H1 (cell line): ENCODE measurements at regions not wholly inside any gene's neighbourhood (a gene's known extent, or its start where the extent isn't known, plus 50 kb on each side); places are given as distances from the start of the nearest gene placed in this dataset.
A peak's percentile ranks its signal among the peaks of the same experiment; 100 is the strongest.

ENCODE experiments used
- CTCF ChIA-PET: fragments of 300-600 bp; sonication (Branson Sonifier 250); formaldehyde crosslinking; loops from one replicate; lab custom pipeline; 2021; ENCODE audit not compliant: partially characterized antibody; lab: Charles Lee
- POLR2A ChIA-PET: fragments of 300-600 bp; sonication (Branson Sonifier 250); formaldehyde crosslinking; loops from one replicate; lab custom pipeline; 2021; ENCODE audit warnings: inconsistent platforms; ENCODE audit not compliant: partially characterized antibody; lab: Charles Lee
- DNase-seq, 2 experiments: peaks; one replicate each; pipeline versions ENCODE4 v3.0.0 to v3.0.0-alpha.2; 2010 to 2022; ENCODE audit warnings: low spot score in 2 of 2, low read depth in 1 of 2, mixed read lengths in 1 of 2
- FAIRE-seq: peaks from 2 replicates; lab custom pipeline; 2011; peaks lifted over from hg19 to GRCh38; lab: Jason Lieb, UNC
- H2AFZ ChIP-seq: 2 replicates; pipeline ENCODE4 v1.8.1; 2012; ENCODE audit warnings: low read length, inconsistent platforms
- H2AK5ac ChIP-seq: 2 replicates; pipeline ENCODE4 v1.6.1; 2013; ENCODE audit warnings: low read depth, low read length
- H2BK120ac ChIP-seq: replicated peaks from 2 replicates; pipeline ENCODE3; 2013; ENCODE audit warnings: low read depth, low read length, inconsistent platforms
- H2BK12ac ChIP-seq: 2 replicates; pipeline ENCODE4 v1.6.1; 2013; ENCODE audit warnings: low read depth, low read length
- H2BK15ac ChIP-seq: 2 replicates; pipeline ENCODE4 v1.6.1; 2013; ENCODE audit warnings: low read length
- H2BK20ac ChIP-seq: 2 replicates; pipeline ENCODE4 v1.6.1; 2013; ENCODE audit warnings: low read length
- H2BK5ac ChIP-seq: 2 replicates; pipeline ENCODE4 v1.6.1; 2013; ENCODE audit warnings: low read depth, low read length
- H3K14ac ChIP-seq: 2 replicates; pipeline ENCODE4 v1.6.1; 2013; ENCODE audit warnings: inconsistent platforms; ENCODE audit not compliant: insufficient read length
- H3K18ac ChIP-seq: 2 replicates; pipeline ENCODE4 v1.6.1; 2013; ENCODE audit warnings: low read length; ENCODE audit errors: extremely low read depth
- H3K23ac ChIP-seq: 2 replicates; pipeline ENCODE4 v1.6.1; 2013; ENCODE audit warnings: inconsistent platforms; ENCODE audit not compliant: insufficient read length
- H3K23me2 ChIP-seq: 2 replicates; pipeline ENCODE4 v1.6.1; 2013; ENCODE audit warnings: low read depth, low read length
- H3K27ac ChIP-seq: 2 replicates; pipeline ENCODE4 v1.6.1; 2011; ENCODE audit warnings: low read depth, low read length, inconsistent platforms
- H3K27me3 ChIP-seq, 4 experiments: replicated peaks in 1 of 4; 1 replicate in 1 of 4; 2 replicates in 3 of 4; pipeline versions ENCODE4 v1.6.1 to v1.8.1; 2011 to 2013; ENCODE audit warnings: low read length in 3 of 4, mild to moderate bottlenecking in 3 of 4, inconsistent platforms in 2 of 4, mixed read lengths in 2 of 4, moderate library complexity in 1 of 4; ENCODE audit not compliant: control insufficient read depth in 3 of 4, insufficient read depth in 3 of 4; ENCODE audit errors: extremely low read depth in 1 of 4
- H3K36me3 ChIP-seq, 4 experiments: 2 replicates each; pipeline versions ENCODE4 v1.6.1 to v1.8.1; 2011 to 2013; ENCODE audit warnings: mild to moderate bottlenecking in 4 of 4, low read length in 3 of 4, moderate library complexity in 2 of 4, control low read depth in 1 of 4, inconsistent platforms in 1 of 4; ENCODE audit not compliant: insufficient read depth in 4 of 4, control insufficient read depth in 2 of 4
- H3K4ac ChIP-seq: replicated peaks from 2 replicates; pipeline ENCODE3; 2013; ENCODE audit warnings: low read length, low read depth, mixed read lengths, inconsistent platforms; ENCODE audit not compliant: insufficient read length
- H3K4me1 ChIP-seq, 4 experiments: replicated peaks in 1 of 4; 1 replicate in 1 of 4; 2 replicates in 3 of 4; pipeline versions ENCODE4 v1.6.1 to v1.8.1; 2011 to 2013; ENCODE audit warnings: low read length in 3 of 4, inconsistent platforms in 2 of 4, mixed read lengths in 1 of 4; ENCODE audit not compliant: insufficient read depth in 4 of 4, control insufficient read depth in 3 of 4
- H3K4me2 ChIP-seq, 2 experiments: 2 replicates each; pipeline versions ENCODE4 v1.6.1 to v1.8.1; 2011 to 2013; ENCODE audit warnings: low read depth in 2 of 2, low read length in 2 of 2, control low read depth in 1 of 2, inconsistent platforms in 1 of 2, mild to moderate bottlenecking in 1 of 2; ENCODE audit not compliant: insufficient read depth in 1 of 2
- H3K4me3 ChIP-seq, 4 experiments: fragments of 200-600, 300-600 bp in 1 of 4; sonication (generic), shearing (Covaris generic), sonication (Bioruptor Twin) in 1 of 4; 2 replicates each; pipeline versions ENCODE4 v1.5.1 to v1.8.1; 2011 to 2016; ENCODE audit warnings: low read length in 4 of 4, low read depth in 3 of 4, control low read depth in 2 of 4, inconsistent platforms in 2 of 4, mild to moderate bottlenecking in 2 of 4, mixed read lengths in 1 of 4, moderate library complexity in 1 of 4; ENCODE audit not compliant: insufficient read depth in 2 of 4; ENCODE audit errors: extremely low read depth in 1 of 4
- H3K56ac ChIP-seq: replicated peaks from 2 replicates; pipeline ENCODE3; 2013; ENCODE audit warnings: low read depth, mild to moderate bottlenecking, mixed read lengths, low read length, inconsistent platforms; ENCODE audit not compliant: insufficient read length
- H3K79me1 ChIP-seq: 2 replicates; pipeline ENCODE4 v1.6.1; 2013; ENCODE audit warnings: low read depth, low read length, control low read depth
- H3K79me2 ChIP-seq, 2 experiments: 2 replicates each; pipeline versions ENCODE4 v1.6.1 to v1.8.1; 2012 to 2013; ENCODE audit warnings: low read length in 2 of 2, mild to moderate bottlenecking in 2 of 2, inconsistent platforms in 1 of 2; ENCODE audit not compliant: insufficient read depth in 2 of 2, control insufficient read depth in 1 of 2
- H3K9ac ChIP-seq, 4 experiments: replicated peaks in 1 of 4; 1 replicate in 1 of 4; 2 replicates in 3 of 4; pipeline versions ENCODE4 v1.6.1 to v1.8.1; 2011 to 2013; ENCODE audit warnings: low read depth in 3 of 4, low read length in 3 of 4, control low read depth in 2 of 4, mild to moderate bottlenecking in 2 of 4, moderate library complexity in 2 of 4, inconsistent platforms in 1 of 4; ENCODE audit errors: extremely low read depth in 1 of 4
- H3K9me3 ChIP-seq, 2 experiments: 2 replicates each; pipeline versions ENCODE4 v1.6.1 to v1.8.1; 2012 to 2013; ENCODE audit warnings: mild to moderate bottlenecking in 2 of 2, moderate library complexity in 2 of 2, control low read depth in 1 of 2, inconsistent platforms in 1 of 2, low read depth in 1 of 2, low read length in 1 of 2, mixed read lengths in 1 of 2; ENCODE audit not compliant: insufficient read depth in 2 of 2
- H4K20me1 ChIP-seq, 2 experiments: replicated peaks in 1 of 2; 2 replicates each; pipeline versions ENCODE3 to v1.8.1; 2011 to 2013; ENCODE audit warnings: inconsistent platforms in 2 of 2, low read length in 2 of 2, mild to moderate bottlenecking in 1 of 2; ENCODE audit not compliant: insufficient read depth in 2 of 2, control insufficient read depth in 1 of 2
- H4K5ac ChIP-seq: 2 replicates; pipeline ENCODE4 v1.6.1; 2013; ENCODE audit warnings: low read length, low read depth, mixed read lengths, inconsistent platforms; ENCODE audit not compliant: insufficient read length
- H4K8ac ChIP-seq: 2 replicates; pipeline ENCODE4 v1.8.0; 2013; ENCODE audit warnings: mild to moderate bottlenecking, moderate library complexity, low read length, inconsistent platforms; ENCODE audit not compliant: insufficient read depth; ENCODE audit errors: extremely low read depth
- H4K91ac ChIP-seq: replicated peaks from 2 replicates; pipeline ENCODE3; 2013; ENCODE audit warnings: low read length, mixed read lengths, inconsistent platforms; ENCODE audit not compliant: insufficient read length
- MAFK ChIP-seq: IDR thresholded peaks from 2 replicates; pipeline ENCODE4 v1.6.1; 2012; ENCODE audit warnings: low read depth, mild to moderate bottlenecking, improper control_type of control experiment, low read length
- TAF7 ChIP-seq: optimal IDR thresholded peaks from 2 replicates; pipeline ENCODE3; 2011; ENCODE audit warnings: low read depth, mild to moderate bottlenecking, inconsistent platforms, low read length, moderate library complexity, borderline replicate concordance
- WGBS, 2 experiments: shearing (Covaris generic) in 1 of 2; methylation state at CpG; one replicate each; pipeline versions ENCODE4 v1.1.6 to v1.1.7; 2013 to 2015; ENCODE audit warnings: low lambda C conversion rate in 2 of 2, mixed read lengths in 2 of 2, inconsistent platforms in 1 of 2, low coverage in 1 of 2, missing lambda C conversion rate in 1 of 2; ENCODE audit not compliant: insufficient replicate concordance in 2 of 2, insufficient coverage in 1 of 2, insufficient read length in 1 of 2; ENCODE audit errors: extremely low coverage in 1 of 2, missing lambda C conversion rate in 1 of 2; 5-methylcytosine and 5-hydroxymethylcytosine counted together
- TF ChIP-seq, protein P1 (sequence below): IDR thresholded peaks from 2 replicates; pipeline ENCODE4 v1.6.1; 2012; ENCODE audit warnings: inconsistent platforms

DNA sequence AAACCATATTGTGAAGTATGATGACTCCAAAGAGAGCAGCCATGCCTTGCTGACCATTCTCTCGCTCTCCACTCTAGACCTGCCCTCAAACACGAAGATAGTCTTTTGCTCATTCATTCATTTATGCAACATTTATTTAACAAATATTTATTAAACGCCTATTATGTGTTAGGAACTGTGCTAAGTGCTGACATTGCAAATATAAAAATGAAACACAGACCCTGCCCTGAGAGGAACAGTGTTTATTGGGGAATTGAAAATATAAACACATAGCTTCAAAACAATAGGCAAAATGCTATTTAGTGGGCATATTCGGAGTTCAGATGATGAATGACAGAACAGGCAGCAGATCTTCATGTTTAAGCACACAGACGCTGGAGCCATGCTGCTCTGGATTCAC lies 213.6 kb downstream of the NUF2 start:
- no peaks in the 10 kb centered on the region for H3K36me3 ChIP-seq
- WGBS, 2 experiments = 73% methylated on average over 5 of the region's 5 CpGs; no CpG with 5 or more reads in 1 of the 2 experiments
- H3K9ac ChIP-seq = no peak overlapping the region

More for the DNA sequence above, 213.6 kb downstream of the NUF2 start:
- no peak overlapping the region for H3K18ac ChIP-seq
- H3K4me1 ChIP-seq = peaks cover 0 to 9% (median 1%) of the 10 kb centered on the region in 4 experiments; a peak in 1 of 7 replicates
- H3K27me3 ChIP-seq = no peaks in the 10 kb centered on the region
- no peak overlapping the region for H3K56ac ChIP-seq
- no peaks in the 10 kb centered on the region for H4K20me1 ChIP-seq
- no peak overlapping the region; the same call in 1 of the 2 replicates for H2BK15ac ChIP-seq
- DNase-seq = no peak
- no peak for FAIRE-seq
- H3K4ac ChIP-seq = no peak overlapping the region
- no peak overlapping the region for H2AK5ac ChIP-seq
- H2BK5ac ChIP-seq = no peak overlapping the region; the same call in 1 of the 2 replicates
- H3K9me3 ChIP-seq = no peaks in the 10 kb centered on the region
- H2AFZ ChIP-seq = no peak overlapping the region
- ChIA-PET CTCF (interaction anchor here (0.8 to 5.2 kb wide), 22 partner anchors 11 to 1607 kb away, joined by 3 to 22 read pairs (median 3); no protein-coding TSS in a partner anchor), POLR2A (no interaction called here)
- H4K91ac ChIP-seq = no peak overlapping the region
- H3K4me3 ChIP-seq = no peak overlapping the region
- H3K23ac ChIP-seq = no peak overlapping the region
- no peak overlapping the region for H4K5ac ChIP-seq
- no peak overlapping the region for H4K8ac ChIP-seq
- no peaks in the 10 kb centered on the region for H3K23me2 ChIP-seq
- peak overlapping the region; percentile 50 for H2BK120ac ChIP-seq
- H2BK12ac ChIP-seq = peak overlapping the region; percentile 83; the same call in 1 of the 2 replicates
- no peak overlapping the region for H3K27ac ChIP-seq
- H3K4me2 ChIP-seq = no peak overlapping the region
- TF ChIP-seq TAF7 = no peak
- peak; percentile 63; the same call in 1 of the 2 replicates for TF ChIP-seq MAFK
- TF ChIP-seq, protein P1, sequence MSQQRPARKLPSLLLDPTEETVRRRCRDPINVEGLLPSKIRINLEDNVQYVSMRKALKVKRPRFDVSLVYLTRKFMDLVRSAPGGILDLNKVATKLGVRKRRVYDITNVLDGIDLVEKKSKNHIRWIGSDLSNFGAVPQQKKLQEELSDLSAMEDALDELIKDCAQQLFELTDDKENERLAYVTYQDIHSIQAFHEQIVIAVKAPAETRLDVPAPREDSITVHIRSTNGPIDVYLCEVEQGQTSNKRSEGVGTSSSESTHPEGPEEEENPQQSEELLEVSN = no peak
- TF ChIP-seq, all 59 proteins: peak for 1
- no peak overlapping the region for H3K14ac ChIP-seq
- H3K79me1 ChIP-seq = no peaks in the 10 kb centered on the region
- H3K79me2 ChIP-seq = no peaks in the 10 kb centered on the region
- no peak overlapping the region for H2BK20ac ChIP-seq
